Stimulated activated CD4-positive, alpha-beta T cell treated with anti-CD3 and anti-CD28 coated beads, Interleukin-15, amount 100 ng/mL, for 24 hours (primary cell): ENCODE measurements at regions not wholly inside any gene's neighbourhood (a gene's known extent, or its start where the extent isn't known, plus 50 kb on each side); places are given as distances from the start of the nearest gene placed in this dataset.
"Not testable (repeated sequence)": the region's sequence is repeated elsewhere in the genome, so short reads cannot be mapped to it uniquely, and the experiment has no call there.

Experiments
- DNase-seq: peaks from one replicate; pipeline ENCODE4 v3.0.0-alpha.2; 2020

- DNase-seq = no peak
These were observed 292.4 kb downstream of the SLC7A11 start for GRCh38 chr4:137949746-137950145.

- DNase-seq = no peak
These were observed 295.5 kb downstream of the SLC7A11 start for GRCh38 chr4:137946453-137947174.

- not testable (repeated sequence) for DNase-seq
These were observed 299.3 kb downstream of the SLC7A11 start for GRCh38 chr4:137942815-137943214.

- DNase-seq = not testable (repeated sequence)
These were observed 300.1 kb downstream of the SLC7A11 start for GRCh38 chr4:137942015-137942515.

- no peak for DNase-seq
These were observed 307.2 kb downstream of the SLC7A11 start for GRCh38 chr4:137934911-137935310.

- no peak for DNase-seq
These were observed 308.1 kb downstream of the SLC7A11 start for GRCh38 chr4:137934046-137934445.

- no peak for DNase-seq
These were observed 314.2 kb downstream of the SLC7A11 start for GRCh38 chr4:137927972-137928371.

GRCh38 chr4:137923494-137923893 is 318.7 kb downstream of the SLC7A11 start:
- DNase-seq = no peak

- DNase-seq = no peak
These were observed 319.4 kb downstream of the SLC7A11 start for GRCh38 chr4:137922721-137923120.

GRCh38 chr4:137909529-137910309 is 332.4 kb downstream of the SLC7A11 start:
- no peak for DNase-seq

GRCh38 chr4:137905930-137906329 is 336.2 kb downstream of the SLC7A11 start:
- no peak for DNase-seq

GRCh38 chr4:137901114-137901513 is 341.0 kb downstream of the SLC7A11 start:
- DNase-seq = no peak

GRCh38 chr4:137896221-137896737 is 345.9 kb downstream of the SLC7A11 start:
- no peak for DNase-seq

GRCh38 chr4:137895515-137895914 is 346.6 kb downstream of the SLC7A11 start:
- DNase-seq = not testable (repeated sequence)

GRCh38 chr4:137892134-137892533 is 350.0 kb downstream of the SLC7A11 start:
- DNase-seq = no peak

GRCh38 chr4:137890812-137891211 is 351.3 kb downstream of the SLC7A11 start:
- no peak for DNase-seq

- no peak for DNase-seq
These were observed 349.3 kb upstream of the PCDH18 start for GRCh38 chr4:137881641-137882040.

- not testable (repeated sequence) for DNase-seq
These were observed 335.8 kb upstream of the PCDH18 start for GRCh38 chr4:137868067-137868466.

GRCh38 chr4:137866671-137867070 is 334.4 kb upstream of the PCDH18 start:
- no peak for DNase-seq

GRCh38 chr4:137861682-137862081 is 329.4 kb upstream of the PCDH18 start:
- DNase-seq = no peak

- no peak for DNase-seq
These were observed 321.1 kb upstream of the PCDH18 start for GRCh38 chr4:137853424-137853823.

GRCh38 chr4:137852326-137852725 is 320.0 kb upstream of the PCDH18 start:
- no peak for DNase-seq

GRCh38 chr4:137851435-137851834 is 319.1 kb upstream of the PCDH18 start:
- DNase-seq = no peak

- not testable (repeated sequence) for DNase-seq
These were observed 295.7 kb upstream of the PCDH18 start for GRCh38 chr4:137827945-137828344.
